GM19395 (cell line): ENCODE measurements at regions not wholly inside any gene's neighbourhood (a gene's known extent, or its start where the extent isn't known, plus 50 kb on each side); places are given as distances from the start of the nearest gene placed in this dataset.

Experiments
- ATAC-seq: cut with Tn5 transposase; IDR thresholded peaks from one replicate; pipeline ENCODE4 v1.9.1; 2021; ENCODE audit warnings: mild to moderate bottlenecking, moderate library complexity; ENCODE audit not compliant: unreplicated experiment

DNA sequence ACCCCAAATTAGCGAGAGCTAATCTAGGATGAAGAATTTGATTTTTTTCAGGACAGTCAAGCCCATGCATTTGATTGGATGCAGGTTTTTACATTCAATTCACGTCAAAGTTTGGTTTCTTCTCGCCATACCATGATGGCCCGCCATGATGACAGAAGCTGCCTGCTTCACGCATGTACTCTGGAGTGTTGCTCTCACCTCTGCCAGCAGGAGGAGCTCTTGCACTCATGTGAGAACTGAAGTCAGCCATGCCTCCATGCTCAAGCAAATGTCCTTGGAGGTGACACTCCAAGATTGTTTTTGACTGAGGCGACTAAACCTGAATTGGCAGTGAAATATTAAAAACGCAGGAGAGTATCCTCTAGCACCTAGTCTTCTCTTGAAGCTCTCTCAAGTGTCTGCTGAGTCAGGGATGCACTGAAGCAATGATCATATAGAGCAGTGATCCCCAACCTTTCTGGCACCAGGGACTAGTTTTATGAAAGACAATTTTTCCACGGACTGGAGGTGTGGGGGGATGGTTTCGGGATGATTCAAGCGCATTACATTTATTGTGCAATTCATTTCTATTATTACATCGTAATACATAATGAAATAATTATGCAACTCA lies 120.9 kb downstream of the SAMMSON start:
- ATAC-seq: peak; percentile 99

DNA sequence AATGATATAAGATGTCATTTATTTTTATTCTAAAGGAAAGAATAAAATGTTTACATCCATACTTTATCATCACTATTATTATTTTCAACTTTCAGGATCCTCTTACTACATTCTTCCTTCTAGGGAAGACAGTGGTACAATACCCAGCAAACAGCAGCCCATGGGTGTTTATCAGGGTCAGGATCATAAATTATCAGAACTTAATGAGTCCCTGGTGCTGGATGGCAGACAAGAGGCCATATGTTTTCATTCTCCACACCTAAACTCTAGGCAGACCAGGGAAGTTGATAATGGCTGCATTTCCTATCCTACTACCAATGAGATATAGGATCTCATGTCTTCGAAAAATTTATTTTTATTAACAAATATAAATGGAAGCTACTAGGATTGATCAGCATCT lies 127.7 kb downstream of the SAMMSON start:
- no peak for ATAC-seq

DNA sequence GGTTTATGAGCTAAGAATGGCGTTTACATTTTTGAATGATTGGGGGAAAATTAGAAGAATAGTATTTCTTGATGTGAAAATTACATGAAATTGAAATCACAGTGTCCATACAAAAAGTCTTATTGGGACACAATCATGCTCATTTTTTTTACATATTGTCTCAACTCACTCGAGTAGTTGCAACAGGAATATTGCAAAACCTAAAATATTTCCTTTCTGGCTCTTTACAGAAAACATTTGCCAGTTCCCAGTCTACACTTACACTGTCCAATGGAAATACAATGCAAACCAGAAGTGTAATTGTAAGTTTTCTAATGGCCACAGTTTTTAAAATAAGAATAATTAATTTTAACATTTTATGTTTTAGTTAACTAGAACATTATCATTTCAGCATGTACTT lies 137.8 kb downstream of the SAMMSON start:
- ATAC-seq: no peak

DNA sequence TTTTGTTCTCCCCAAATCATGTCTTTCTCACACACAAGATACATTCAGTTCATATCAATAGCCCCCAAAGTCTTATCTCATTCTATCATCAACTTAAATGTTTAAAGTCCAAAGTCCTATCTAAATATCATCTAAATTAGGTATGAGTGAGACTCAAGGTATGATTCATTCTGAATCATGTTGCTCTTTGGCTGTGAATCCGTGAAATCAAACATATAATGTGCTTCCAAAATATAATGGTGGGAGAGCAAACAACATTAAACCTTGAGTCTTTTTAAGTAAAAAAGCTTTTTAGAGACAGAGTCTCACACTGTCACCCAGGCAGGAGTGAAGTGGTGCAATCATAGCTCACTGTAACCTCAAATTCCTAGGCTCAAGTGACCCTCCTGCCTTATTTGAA lies 139.1 kb downstream of the SAMMSON start:
- ATAC-seq: no peak
